Fibroblast of the aortic adventitia (primary cell): ENCODE measurements at regions not wholly inside any gene's neighbourhood (a gene's known extent, or its start where the extent isn't known, plus 50 kb on each side); places are given as distances from the start of the nearest gene placed in this dataset.
A peak's percentile ranks its signal among the peaks of the same experiment; 100 is the strongest.

ENCODE experiments used
- DNase-seq: peaks from one replicate; pipeline ENCODE4 v3.0.0-alpha.2; 2010; ENCODE audit warnings: low read depth
- H3K4me3 ChIP-seq: 2 replicates; pipeline ENCODE4 v1.5.1; 2011; ENCODE audit warnings: low read depth, mild to moderate bottlenecking, control low read depth, low read length, moderate library complexity
- CTCF ChIP-seq: IDR thresholded peaks from 2 replicates; pipeline ENCODE4 v1.5.1; 2011; ENCODE audit warnings: mild to moderate bottlenecking, low read length, control low read depth, inconsistent platforms; ENCODE audit not compliant: insufficient read depth

- peak; percentile 66 for DNase-seq
- H3K4me3 ChIP-seq: no peak overlapping the region
- peak; percentile 74 for TF ChIP-seq CTCF
These were observed 257.2 kb downstream of the MRPL39 start for GRCh38 chr21:25350056-25350455.

DNA sequence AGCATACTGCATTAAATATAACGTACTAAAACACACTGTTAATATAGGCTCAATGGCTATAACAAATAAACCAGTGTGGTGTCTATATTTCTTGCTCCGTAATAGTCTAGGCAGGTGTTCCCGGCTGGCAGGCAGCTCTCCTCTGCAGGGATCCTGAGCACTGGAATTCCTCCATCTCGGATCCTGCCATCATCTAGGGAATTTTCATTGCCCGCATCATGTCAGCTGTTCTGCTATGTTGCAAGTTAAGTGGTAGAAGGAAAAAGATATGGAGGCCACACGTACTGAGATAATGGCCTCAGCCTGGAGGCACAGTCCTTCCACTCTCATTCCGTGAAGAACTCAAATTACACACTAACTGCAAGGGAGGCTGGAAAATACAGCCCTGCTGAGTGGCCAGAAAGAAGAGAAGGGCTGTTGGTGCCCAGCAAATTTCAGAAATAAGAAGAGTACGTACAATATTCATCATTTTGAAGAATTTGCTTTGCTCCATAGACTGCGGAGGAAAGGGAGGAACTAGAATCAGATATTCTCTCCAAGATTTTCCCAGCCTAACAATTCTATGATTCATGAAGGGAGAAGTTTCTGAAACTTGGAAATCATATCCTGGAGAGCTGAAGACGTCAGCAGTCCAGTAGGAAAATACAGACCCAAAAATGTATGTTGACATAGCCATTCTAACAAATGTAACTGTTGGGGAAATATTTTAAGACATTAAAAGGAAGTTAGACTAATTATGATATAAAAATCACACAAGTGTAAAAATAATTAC, 263.3 kb downstream of the MRPL39 start:
- TF ChIP-seq CTCF: no peak
- peak; percentile 68 for DNase-seq
- H3K4me3 ChIP-seq: no peak overlapping the region

GRCh38 chr21:25342816-25343215, 264.5 kb downstream of the MRPL39 start:
- peak; percentile 72 for DNase-seq
- H3K4me3 ChIP-seq: no peak overlapping the region
- TF ChIP-seq CTCF: no peak

GRCh38 chr21:25341981-25342380, 265.3 kb downstream of the MRPL39 start:
- DNase-seq: no peak
- H3K4me3 ChIP-seq: no peak overlapping the region
- no peak for TF ChIP-seq CTCF

DNA sequence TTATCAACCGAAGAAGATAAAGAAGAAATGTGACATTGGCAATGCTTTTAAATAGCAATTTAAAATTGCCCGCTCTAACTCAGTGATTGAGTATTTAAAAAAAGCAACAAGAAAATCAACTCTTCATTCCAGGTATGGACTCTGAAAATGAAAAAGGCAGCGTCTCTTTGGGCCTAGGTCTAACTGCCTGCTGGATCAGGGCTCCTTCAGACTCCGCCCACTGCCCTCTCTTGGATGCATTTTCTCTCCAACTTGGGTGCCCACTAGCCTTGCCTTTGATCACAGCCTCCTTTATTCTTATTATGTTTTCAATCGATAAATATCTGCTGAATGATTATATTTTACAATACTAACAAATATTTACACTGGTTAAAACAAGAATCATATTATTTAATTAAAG, 268.9 kb downstream of the MRPL39 start:
- H3K4me3 ChIP-seq: no peak overlapping the region
- TF ChIP-seq CTCF: no peak
- no peak for DNase-seq

- no peak for TF ChIP-seq CTCF
- no peak for DNase-seq
- no peak overlapping the region for H3K4me3 ChIP-seq
These were observed 273.1 kb downstream of the MRPL39 start for GRCh38 chr21:25334046-25334730.
